Inflammatory macrophage treated with lipopolysaccharide for 1 hour (primary cell): ENCODE measurements at regions not wholly inside any gene's neighbourhood (a gene's known extent, or its start where the extent isn't known, plus 50 kb on each side); places are given as distances from the start of the nearest gene placed in this dataset.
A peak's percentile ranks its signal among the peaks of the same experiment; 100 is the strongest.
"Not testable (repeated sequence)": the region's sequence is repeated elsewhere in the genome, so short reads cannot be mapped to it uniquely, and the experiment has no call there.

Experiments used
- DNase-seq, 2 donors: peaks; one replicate each; pipeline ENCODE4 v3.0.0-alpha.2; 2020 to 2022

- DNase-seq: not testable (repeated sequence)
Measured at GRCh38 chr12:131293071-131294015, 339.6 kb downstream of the ADGRD1 start.

GRCh38 chr12:131294716-131295115 lies 341.0 kb downstream of the ADGRD1 start:
- DNase-seq: not testable (repeated sequence)

- DNase-seq: not testable (repeated sequence)
Measured at GRCh38 chr12:131295117-131295516, 341.4 kb downstream of the ADGRD1 start.

GRCh38 chr12:131295559-131295958 lies 341.9 kb downstream of the ADGRD1 start:
- DNase-seq: not testable (repeated sequence)

- DNase-seq: not testable (repeated sequence)
Measured at GRCh38 chr12:131296136-131296535, 342.4 kb downstream of the ADGRD1 start.

GRCh38 chr12:131296651-131297050 lies 342.9 kb downstream of the ADGRD1 start:
- not testable (repeated sequence) for DNase-seq

GRCh38 chr12:131298526-131299369 lies 345.0 kb downstream of the ADGRD1 start:
- not testable (repeated sequence) for DNase-seq

- not testable (repeated sequence) for DNase-seq
Measured at GRCh38 chr12:131299370-131299701, 345.6 kb downstream of the ADGRD1 start.

- DNase-seq: not testable (repeated sequence)
Measured at GRCh38 chr12:131303576-131303975, 349.9 kb downstream of the ADGRD1 start.

GRCh38 chr12:131304642-131305041 lies 350.9 kb downstream of the ADGRD1 start:
- not testable (repeated sequence) for DNase-seq

GRCh38 chr12:131309700-131310099 lies 356.0 kb downstream of the ADGRD1 start:
- no peak for DNase-seq

- not testable (repeated sequence) for DNase-seq
Measured at GRCh38 chr12:131310227-131310969, 356.7 kb downstream of the ADGRD1 start.

GRCh38 chr12:131311279-131311722 lies 357.6 kb downstream of the ADGRD1 start:
- not testable (repeated sequence) for DNase-seq

- no peak for DNase-seq
Measured at GRCh38 chr12:131311764-131312163, 358.1 kb downstream of the ADGRD1 start.

- DNase-seq: not testable (repeated sequence)
Measured at GRCh38 chr12:131312382-131312781, 358.7 kb downstream of the ADGRD1 start.

GRCh38 chr12:131312793-131313545 lies 359.3 kb downstream of the ADGRD1 start:
- peak; percentile 21 to 63 for DNase-seq

- no peak for DNase-seq
Measured at GRCh38 chr12:131313635-131314034, 359.9 kb downstream of the ADGRD1 start.

GRCh38 chr12:131314524-131315090 lies 360.9 kb downstream of the ADGRD1 start:
- no peak for DNase-seq

GRCh38 chr12:131315601-131316000 lies 361.9 kb downstream of the ADGRD1 start:
- peak in 1 of 2 donors; percentile 13 for DNase-seq

GRCh38 chr12:131316388-131316787 lies 362.7 kb downstream of the ADGRD1 start:
- DNase-seq: no peak

GRCh38 chr12:131318045-131318685 lies 364.5 kb downstream of the ADGRD1 start:
- DNase-seq: no peak
